Stomach (tissue), 4 donors: ENCODE measurements at regions not wholly inside any gene's neighbourhood (a gene's known extent, or its start where the extent isn't known, plus 50 kb on each side); places are given as distances from the start of the nearest gene placed in this dataset.

Experiments
- CTCF ChIP-seq, 7 experiments: fragments of 450-650 bp in 4 of 7; fragments of 200-600 bp in 3 of 7; sonication (generic) in 3 of 7; IDR thresholded peaks; one replicate each; pipeline ENCODE4 v1.5.1; 2016 to 2019; ENCODE audit warnings: antibody characterized with exemption in 7 of 7, control low read depth in 2 of 7, mild to moderate bottlenecking in 1 of 7
- EP300 ChIP-seq: sonication (generic); formaldehyde crosslinking; IDR thresholded peaks from one replicate; pipeline ENCODE4 v1.6.1; 2017; ENCODE audit warnings: antibody characterized with exemption
- POLR2A ChIP-seq, 4 donors: fragments of 450-650 bp; IDR thresholded peaks; one replicate each; pipeline ENCODE4 v1.6.1; 2016; ENCODE audit warnings: antibody characterized with exemption in 4 of 4, control low read depth in 2 of 4, mild to moderate bottlenecking in 1 of 4, moderate library complexity in 1 of 4
- POLR2AphosphoS5 ChIP-seq, 3 donors: sonication (generic); formaldehyde crosslinking; IDR thresholded peaks; one replicate each; pipeline ENCODE4 v1.6.1; 2016; ENCODE audit warnings: antibody characterized with exemption in 3 of 3

DNA sequence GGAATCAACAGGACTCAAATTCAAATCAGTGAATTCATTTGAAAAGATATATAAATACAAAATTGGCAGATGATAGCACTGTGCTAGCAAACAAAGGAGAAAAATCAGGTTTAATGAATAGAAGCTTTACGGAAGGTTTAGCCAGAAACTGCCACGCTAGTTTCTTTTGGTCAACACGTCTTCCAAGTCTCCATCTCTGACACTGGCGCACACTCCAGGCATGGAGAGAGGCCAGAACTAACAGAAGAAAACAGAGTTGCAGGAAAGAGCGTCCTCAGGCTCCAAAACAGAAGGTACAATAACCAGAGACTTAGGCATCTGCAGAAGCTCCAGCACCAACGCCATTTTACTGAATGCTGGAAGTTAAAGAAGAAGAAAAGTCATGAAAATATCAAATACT is 497.3 kb upstream of the FRG1 start:
- TF ChIP-seq POLR2AphosphoS5 (IDR thresholded peaks at IDR 0.05) (no peak), EP300 (no peak), CTCF (IDR thresholded peaks at IDR 0.05) (no peak), POLR2A (IDR thresholded peaks at IDR 0.05) (no peak)
